HepG2 (cell line): ENCODE measurements at regions not wholly inside any gene's neighbourhood (a gene's known extent, or its start where the extent isn't known, plus 50 kb on each side); places are given as distances from the start of the nearest gene placed in this dataset.

Experiments used
- ATAC-seq: fragments of 200-7000 bp; cut with Tn5 transposase; 3 replicates; pipeline ENCODE4 v1.9.1; 2020; ENCODE audit warnings: mild to moderate bottlenecking, moderate library complexity
- BruUV-seq: library from RNA; stranded (reverse); fragments of 400-500 nt; replicated peaks from 2 replicates; lab custom pipeline; 2021; lab: Mats Ljungman, UMichigan
- CTCF ChIA-PET: fragments of 300-600 bp; formaldehyde crosslinking; extraction: SDS; loops from one replicate; lab custom pipeline; 2021; ENCODE audit warnings: low total read pairs, inconsistent platforms, low intra/inter-chr PET ratio; lab: Yijun Ruan, JAX
- POLR2A ChIA-PET: fragments of 350-600 bp; sonication (Branson Sonifier 250); formaldehyde crosslinking; loops from one replicate; lab custom pipeline; 2020; ENCODE audit warnings: antibody characterized with exemption, inconsistent platforms; lab: Yijun Ruan, JAX
- DNase-seq: peaks from one replicate; pipeline ENCODE4 v3.0.0-alpha.2; 2015; ENCODE audit warnings: low spot score
- FAIRE-seq: peaks from 3 replicates; lab custom pipeline; 2011; peaks lifted over from hg19 to GRCh38; lab: Jason Lieb, UNC
- H2AFZ ChIP-seq: one replicate; pipeline ENCODE4 v1.6.1; 2011; ENCODE audit warnings: low read length, inconsistent platforms
- H3K27ac ChIP-seq: fragments of 300-600 bp; 3 replicates; pipeline ENCODE4 v1.8.0; 2011; ENCODE audit warnings: mixed run types, mild to moderate bottlenecking, mixed read lengths, low read length, inconsistent platforms; ENCODE audit not compliant: insufficient read depth; ENCODE audit errors: extremely low read length
- H3K27me3 ChIP-seq, 2 experiments: fragments of 200-600 bp in 1 of 2; 2 replicates in 1 of 2; 3 replicates in 1 of 2; pipeline versions ENCODE4 v1.6.0 to v1.8.0; 2011; ENCODE audit warnings: low read length in 2 of 2, mild to moderate bottlenecking in 2 of 2, moderate library complexity in 2 of 2, inconsistent platforms in 1 of 2; ENCODE audit not compliant: insufficient read depth in 2 of 2, control insufficient read depth in 1 of 2
- H3K36me3 ChIP-seq, 2 experiments: fragments of 200-600 bp in 1 of 2; replicated peaks in 1 of 2; 2 replicates in 1 of 2; 3 replicates in 1 of 2; pipeline versions ENCODE4 v1.5.1 to v1.8.0; 2011; ENCODE audit warnings: low read length in 2 of 2, inconsistent platforms in 1 of 2; ENCODE audit not compliant: insufficient read depth in 2 of 2, control insufficient read depth in 1 of 2
- H3K4me1 ChIP-seq: 2 replicates; pipeline ENCODE4 v1.5.1; 2012; ENCODE audit warnings: low read length, inconsistent platforms; ENCODE audit not compliant: insufficient read depth
- H3K4me2 ChIP-seq: 2 replicates; pipeline ENCODE4 v1.6.0; 2011; ENCODE audit warnings: low read depth, low read length, inconsistent platforms
- H3K4me3 ChIP-seq, 3 experiments: fragments of 200-600 bp in 1 of 3; sonication (generic), shearing (Covaris generic) in 1 of 3; replicated peaks in 1 of 3; 2 replicates each; pipeline ENCODE4 v1.5.1; 2011 to 2016; ENCODE audit warnings: low read length in 3 of 3, inconsistent platforms in 2 of 3, low read depth in 2 of 3, mild to moderate bottlenecking in 2 of 3, control low read depth in 1 of 3, mixed read lengths in 1 of 3; ENCODE audit not compliant: insufficient read depth in 1 of 3
- H3K79me2 ChIP-seq: one replicate; pipeline ENCODE4 v1.6.1; 2011; ENCODE audit warnings: low read length, inconsistent platforms; ENCODE audit not compliant: insufficient read depth
- H3K9ac ChIP-seq: 2 replicates; pipeline ENCODE4 v1.6.0; 2011; ENCODE audit warnings: mild to moderate bottlenecking, low read depth, low read length, inconsistent platforms; ENCODE audit not compliant: insufficient read depth
- H3K9me3 ChIP-seq: 2 replicates; pipeline ENCODE4 v1.5.1; 2012; ENCODE audit warnings: mild to moderate bottlenecking, low read length
- H4K20me1 ChIP-seq: 2 replicates; pipeline ENCODE4 v1.6.0; 2011; ENCODE audit warnings: inconsistent platforms, mild to moderate bottlenecking, low read length, moderate library complexity; ENCODE audit not compliant: insufficient read depth
- CBX1 ChIP-seq: IDR thresholded peaks from one replicate; pipeline ENCODE4 v1.6.1; 2016; ENCODE audit warnings: antibody characterized with exemption, low read depth
- CEBPB ChIP-seq: IDR thresholded peaks from 2 replicates; pipeline ENCODE4 v1.6.1; 2011; ENCODE audit warnings: low read depth, low read length, improper control_type of control experiment, borderline replicate concordance
- ETV6 ChIP-seq: sonication (generic); formaldehyde crosslinking; conservative IDR thresholded peaks from 2 replicates; pipeline ENCODE4 v1.4.0; 2020; ENCODE audit warnings: missing genetic modification reagents
- FOXA1 ChIP-seq, 2 experiments: fragments of 450-650 bp in 1 of 2; sonication (generic) in 1 of 2; formaldehyde crosslinking in 1 of 2; IDR thresholded peaks; 2 replicates each; pipeline versions ENCODE4 v1.4.0 to v1.6.1; 2016 to 2020; ENCODE audit warnings: missing genetic modification reagents in 1 of 2
- MYNN ChIP-seq: sonication (generic); formaldehyde crosslinking; IDR thresholded peaks from 2 replicates; pipeline ENCODE4 v1.4.0; 2020; ENCODE audit warnings: mild to moderate bottlenecking, low read depth, missing genetic modification reagents
- NBN ChIP-seq: fragments of 450-650 bp; conservative IDR thresholded peaks from 2 replicates; pipeline ENCODE4 v1.6.1; 2017
- NR3C1 ChIP-seq: sonication (generic); formaldehyde crosslinking; IDR thresholded peaks from 2 replicates; pipeline ENCODE4 v1.4.0; 2020; ENCODE audit warnings: missing genetic modification reagents
- ONECUT2 ChIP-seq: sonication (generic); formaldehyde crosslinking; IDR thresholded peaks from 2 replicates; pipeline ENCODE4 v1.4.0; 2020; ENCODE audit warnings: missing genetic modification reagents
- SOX13 ChIP-seq, 3 experiments: fragments of 450-650 bp in 1 of 3; sonication (generic) in 1 of 3; formaldehyde crosslinking in 1 of 3; IDR thresholded peaks in 2 of 3; conservative IDR thresholded peaks in 1 of 3; 2 replicates each; pipeline versions ENCODE4 v1.5.0 to v1.6.1; 2016 to 2020; ENCODE audit warnings: antibody characterized with exemption in 1 of 3, mild to moderate bottlenecking in 1 of 3, missing compliant biosample characterization in 1 of 3, missing genetic modification reagents in 1 of 3, moderate library complexity in 1 of 3
- SOX6 ChIP-seq, 2 experiments: fragments of 450-650 bp in 1 of 2; sonication (generic) in 1 of 2; formaldehyde crosslinking in 1 of 2; IDR thresholded peaks; 2 replicates each; pipeline versions ENCODE4 v1.4.0 to v1.6.1; 2017 to 2020; ENCODE audit warnings: antibody characterized with exemption in 1 of 2, mild to moderate bottlenecking in 1 of 2, missing genetic modification reagents in 1 of 2
- ZNF17 ChIP-seq: sonication (generic); formaldehyde crosslinking; IDR thresholded peaks from 2 replicates; pipeline ENCODE4 v1.5.0; 2020; ENCODE audit warnings: mild to moderate bottlenecking, missing genetic modification reagents
- ZNF235 ChIP-seq: sonication (generic); formaldehyde crosslinking; IDR thresholded peaks from 2 replicates; pipeline ENCODE4 v1.8.1; 2023; ENCODE audit warnings: mild to moderate bottlenecking, missing genetic modification reagents, borderline replicate concordance
- ZNF614 ChIP-seq: IDR thresholded peaks from 2 replicates; pipeline ENCODE4 v1.6.1; 2018; ENCODE audit warnings: missing biosample characterization, missing genetic modification reagents, inconsistent platforms, borderline replicate concordance
- ZNF780A ChIP-seq: sonication (generic); formaldehyde crosslinking; IDR thresholded peaks from 2 replicates; pipeline ENCODE4 v1.8.0; 2022; ENCODE audit warnings: mild to moderate bottlenecking, missing genetic modification reagents, moderate library complexity
- whole genome bisulfite sequencing: methylation state at CpG from one replicate; pipeline ENCODE4 v1.1.6; 2017; ENCODE audit warnings: low lambda C conversion rate; 5-methylcytosine and 5-hydroxymethylcytosine counted together
- in situ Hi-C: cut with HindIII; loops from 2 replicates; pipeline ENCODE4 v1.10.0; 2017; ENCODE audit warnings: low pct_unique_long_range_greater_than_20kb; ENCODE audit not compliant: extremely low pct_ligation_motif_present
- intact Hi-C: fragments of 100-400 bp; cut with micrococcal nuclease; formaldehyde crosslinking; loops from one replicate; pipeline ENCODE4 v1.10.0; 2022; ENCODE audit not compliant: unreplicated experiment
- TF ChIP-seq, protein P1 (sequence below): sonication (generic); formaldehyde crosslinking; IDR thresholded peaks from 2 replicates; pipeline ENCODE4 v1.4.0; 2020; ENCODE audit warnings: mild to moderate bottlenecking, missing genetic modification reagents
- TF ChIP-seq, protein P2 (sequence below): IDR thresholded peaks from 2 replicates; pipeline ENCODE4 v1.6.1; 2016; ENCODE audit warnings: missing compliant biosample characterization, missing genetic modification reagents, borderline replicate concordance

DNA sequence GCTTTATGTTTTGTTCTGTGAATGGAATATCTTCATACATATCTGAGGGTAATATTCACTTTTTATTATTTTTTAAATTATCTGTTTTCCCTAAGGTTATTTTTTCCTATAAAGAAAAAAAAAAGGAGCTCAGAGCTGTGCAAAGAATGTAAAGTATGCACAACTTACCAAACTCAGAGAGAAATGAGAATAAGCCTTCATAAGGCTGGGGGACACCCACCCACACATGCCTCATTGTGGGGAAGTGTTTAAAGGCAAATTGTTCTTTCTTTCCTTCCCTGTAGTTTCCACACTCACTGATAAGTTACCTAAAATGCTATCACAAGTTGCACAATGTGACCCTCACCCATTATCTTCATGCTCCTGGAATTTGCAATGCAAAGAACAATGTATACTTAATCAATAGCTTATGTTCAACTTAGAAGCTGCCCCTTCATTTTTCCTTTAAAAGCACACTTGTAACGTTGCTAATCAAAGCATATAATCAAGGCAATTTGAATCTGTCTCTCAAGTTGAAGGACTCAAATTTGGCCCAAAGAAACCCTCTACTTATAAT lies 108.1 kb downstream of the GNAT3 start:
- Histone ChIP-seq H3K9me3 (no peaks in the 10 kb centered on the region), H3K4me1 (peaks cover 7% of the 10 kb centered on the region; the same call in 1 of the 2 replicates), H3K27me3 (no peaks in the 10 kb centered on the region), H3K4me2 (no peak overlapping the region), H3K4me3 (no peak overlapping the region), H3K36me3 (no peaks in the 10 kb centered on the region), H4K20me1 (no peaks in the 10 kb centered on the region), H3K27ac (no peak overlapping the region), H3K79me2 (no peaks in the 10 kb centered on the region), H2AFZ (no peak overlapping the region), H3K9ac (no peak overlapping the region)
- ChIA-PET CTCF (no interaction called here), POLR2A (no interaction called here)
- no peak for TF ChIP-seq NR3C1 (CRISPR knock-in tag)
- TF ChIP-seq CEBPB = peak; percentile 33; the same call in 1 of the 2 replicates
- TF ChIP-seq ONECUT2 = peak; percentile 53; the same call in 1 of the 2 replicates
- no peak for TF ChIP-seq SOX6 (IDR thresholded peaks at IDR 0.05)
- peak; percentile 52; the same call in 1 of the 2 replicates for TF ChIP-seq SOX6 (CRISPR knock-in tag; IDR thresholded peaks at IDR 0.05)
- TF ChIP-seq SOX13 (IDR thresholded peaks at IDR 0.05) = no peak
- peak in 1 of 2 experiments; percentile 55; a peak in 1 of 4 replicates for TF ChIP-seq SOX13 (CRISPR knock-in tag; conservative IDR thresholded peaks at IDR 0.05 in 1 of 2, IDR thresholded peaks at IDR 0.05 in 1 of 2)
- peak; percentile 29; the same call in 2 of the 3 replicates for ATAC-seq
- 0% methylated on average over 1 of the region's 1 CpG for WGBS
- no peak for FAIRE-seq
- in situ Hi-C loops (no loop called here), intact Hi-C loops (no loop called here)
- DNase-seq = no peak
- BruUV-seq = no TSS peak

DNA sequence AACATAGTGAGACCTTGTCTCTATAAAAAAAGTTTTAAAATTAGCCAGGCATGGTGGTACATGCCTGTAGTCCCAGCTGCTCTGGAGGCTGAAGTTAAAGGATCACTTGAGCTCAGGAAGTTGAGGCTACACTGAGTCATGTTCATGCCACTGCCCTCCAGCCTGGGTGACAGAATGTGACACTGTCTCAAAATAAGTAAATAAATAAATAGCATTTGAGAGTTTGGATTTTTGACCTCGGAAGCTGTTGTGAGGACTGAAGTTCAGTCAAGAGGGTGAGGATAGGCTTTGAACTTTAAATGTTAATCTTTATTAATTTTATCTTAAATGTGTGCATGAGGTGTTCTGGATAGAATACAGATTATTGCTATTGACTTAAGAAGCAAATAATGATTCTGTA lies 110.2 kb downstream of the GNAT3 start:
- no peaks in the 10 kb centered on the region for H3K36me3 ChIP-seq
- TF ChIP-seq NBN = no peak
- TF ChIP-seq ZNF17 (CRISPR knock-in tag) = no peak
- TF ChIP-seq ZNF780A = no peak
- no peak for TF ChIP-seq MYNN (CRISPR knock-in tag)
- TF ChIP-seq ETV6 (CRISPR knock-in tag) = no peak
- TF ChIP-seq ZNF614 (CRISPR knock-in tag) = no peak
- TF ChIP-seq, protein P1, sequence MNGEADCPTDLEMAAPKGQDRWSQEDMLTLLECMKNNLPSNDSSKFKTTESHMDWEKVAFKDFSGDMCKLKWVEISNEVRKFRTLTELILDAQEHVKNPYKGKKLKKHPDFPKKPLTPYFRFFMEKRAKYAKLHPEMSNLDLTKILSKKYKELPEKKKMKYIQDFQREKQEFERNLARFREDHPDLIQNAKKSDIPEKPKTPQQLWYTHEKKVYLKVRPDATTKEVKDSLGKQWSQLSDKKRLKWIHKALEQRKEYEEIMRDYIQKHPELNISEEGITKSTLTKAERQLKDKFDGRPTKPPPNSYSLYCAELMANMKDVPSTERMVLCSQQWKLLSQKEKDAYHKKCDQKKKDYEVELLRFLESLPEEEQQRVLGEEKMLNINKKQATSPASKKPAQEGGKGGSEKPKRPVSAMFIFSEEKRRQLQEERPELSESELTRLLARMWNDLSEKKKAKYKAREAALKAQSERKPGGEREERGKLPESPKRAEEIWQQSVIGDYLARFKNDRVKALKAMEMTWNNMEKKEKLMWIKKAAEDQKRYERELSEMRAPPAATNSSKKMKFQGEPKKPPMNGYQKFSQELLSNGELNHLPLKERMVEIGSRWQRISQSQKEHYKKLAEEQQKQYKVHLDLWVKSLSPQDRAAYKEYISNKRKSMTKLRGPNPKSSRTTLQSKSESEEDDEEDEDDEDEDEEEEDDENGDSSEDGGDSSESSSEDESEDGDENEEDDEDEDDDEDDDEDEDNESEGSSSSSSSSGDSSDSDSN (CRISPR knock-in tag) = no peak
- no peak for TF ChIP-seq ZNF235 (CRISPR knock-in tag)
- TF ChIP-seq CBX1 = no peak
- TF ChIP-seq, protein P2, sequence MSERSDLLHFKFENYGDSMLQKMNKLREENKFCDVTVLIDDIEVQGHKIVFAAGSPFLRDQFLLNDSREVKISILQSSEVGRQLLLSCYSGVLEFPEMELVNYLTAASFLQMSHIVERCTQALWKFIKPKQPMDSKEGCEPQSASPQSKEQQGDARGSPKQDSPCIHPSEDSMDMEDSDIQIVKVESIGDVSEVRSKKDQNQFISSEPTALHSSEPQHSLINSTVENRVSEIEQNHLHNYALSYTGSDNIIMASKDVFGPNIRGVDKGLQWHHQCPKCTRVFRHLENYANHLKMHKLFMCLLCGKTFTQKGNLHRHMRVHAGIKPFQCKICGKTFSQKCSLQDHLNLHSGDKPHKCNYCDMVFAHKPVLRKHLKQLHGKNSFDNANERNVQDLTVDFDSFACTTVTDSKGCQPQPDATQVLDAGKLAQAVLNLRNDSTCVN (CRISPR knock-in tag) = no peak
- TF ChIP-seq FOXA1 (IDR thresholded peaks at IDR 0.05) = no peak
- TF ChIP-seq FOXA1 (CRISPR knock-in tag; IDR thresholded peaks at IDR 0.05) = no peak

More for the DNA sequence above, 110.2 kb downstream of the GNAT3 start:
- no peaks in the 10 kb centered on the region for H3K9me3 ChIP-seq
- H3K4me1 ChIP-seq = peaks cover 7% of the 10 kb centered on the region; the same call in 1 of the 2 replicates
- no peak for ATAC-seq
- H3K27ac ChIP-seq = no peak overlapping the region
- no peak overlapping the region for H3K4me3 ChIP-seq
- no peak for FAIRE-seq
- intact Hi-C loops = no loop called here
- no peaks in the 10 kb centered on the region for H3K79me2 ChIP-seq
- no peak overlapping the region for H3K9ac ChIP-seq
- H3K27me3 ChIP-seq = no peaks in the 10 kb centered on the region
- no peak overlapping the region for H3K4me2 ChIP-seq
- POLR2A ChIA-PET = no interaction called here
- CTCF ChIA-PET = no interaction called here
- no TSS peak for BruUV-seq
- no peaks in the 10 kb centered on the region for H4K20me1 ChIP-seq
- no peak overlapping the region for H2AFZ ChIP-seq
- no peak for DNase-seq
- 0% methylated on average over 1 of the region's 1 CpG for WGBS
- in situ Hi-C loops = no loop called here
